ENCODE measurements at regions not wholly inside any gene's neighbourhood (a gene's known extent, or its start where the extent isn't known, plus 50 kb on each side); places are given as distances from the start of the nearest gene placed in this dataset.

GRCh38 chr12:126719912-126720705, 1546.9 kb upstream of the TMEM132C start:
- intact Hi-C loops (cut with DNase I; ENCODE audit: low total_unique reads), result no loop called here
- DNase-seq, result no peak
- 39 to 63% (median 53%) methylated on average over 5 of the region's 5 CpGs for WGBS, 5 donors
- Histone ChIP-seq H3K4me3 (no peak overlapping the region), H3K27me3 (replicated peaks in 1 of 7) (peaks cover 0 to 14% (median 1%) of the 10 kb centered on the region in 7 donors), H3K4me1 (no peaks in the 10 kb centered on the region), H3K36me3 (no peaks in the 10 kb centered on the region), H3K27ac (no peak overlapping the region), H3K9me3 (peaks cover 0 to 29% (median 12%) of the 10 kb centered on the region in 8 donors)
- TF ChIP-seq CTCF (IDR thresholded peaks at IDR 0.05 in 8 of 11, conservative IDR thresholded peaks at IDR 0.05 in 3 of 11), result no peak
- no peak for TF ChIP-seq POLR2A (IDR thresholded peaks at IDR 0.05)
- no peak for TF ChIP-seq POLR2AphosphoS5 (IDR thresholded peaks at IDR 0.05)

- no peak overlapping the region for H3K4me3 ChIP-seq
- DNase-seq, result no peak
- peak in 1 of 3 donors; percentile 23 for TF ChIP-seq POLR2AphosphoS5 (IDR thresholded peaks at IDR 0.05)
- no peak for TF ChIP-seq CTCF (IDR thresholded peaks at IDR 0.05 in 8 of 11, conservative IDR thresholded peaks at IDR 0.05 in 3 of 11)
- peaks cover 0 to 18% (median 0%) of the 10 kb centered on the region in 8 donors for H3K9me3 ChIP-seq
- no peaks in the 10 kb centered on the region for H3K36me3 ChIP-seq
- H3K27ac ChIP-seq, result no peak overlapping the region
- peaks cover 0 to 56% (median 28%) of the 10 kb centered on the region in 7 donors for H3K27me3 ChIP-seq (replicated peaks in 1 of 7)
- peaks cover 0 to 4% (median 0%) of the 10 kb centered on the region in 6 donors for H3K4me1 ChIP-seq
- intact Hi-C loops (cut with DNase I; ENCODE audit: low total_unique reads), result no loop called here
- WGBS, 5 donors, result 2 to 15% (median 9%) methylated on average over 9 to 69 of the region's 69 CpGs
Measured at GRCh38 chr12:126726481-126727217, 1540.3 kb upstream of the TMEM132C start.

- 12 to 19% (median 13%) methylated on average over 39 to 44 of the region's 44 CpGs for WGBS, 5 donors
- Histone ChIP-seq H3K27ac (no peak overlapping the region), H3K4me1 (peaks cover 0 to 4% (median 0%) of the 10 kb centered on the region in 6 donors), H3K36me3 (no peaks in the 10 kb centered on the region), H3K27me3 (replicated peaks in 1 of 7) (peaks cover 0 to 56% (median 28%) of the 10 kb centered on the region in 7 donors), H3K9me3 (peaks cover 0 to 18% (median 0%) of the 10 kb centered on the region in 8 donors), H3K4me3 (no peak overlapping the region)
- intact Hi-C loops (cut with DNase I; ENCODE audit: low total_unique reads), result no loop called here
- DNase-seq, result no peak
- TF ChIP-seq POLR2AphosphoS5 (IDR thresholded peaks at IDR 0.05), result no peak
- no peak for TF ChIP-seq CTCF (IDR thresholded peaks at IDR 0.05 in 8 of 11, conservative IDR thresholded peaks at IDR 0.05 in 3 of 11)
- TF ChIP-seq POLR2A (IDR thresholded peaks at IDR 0.05), result no peak
Measured at GRCh38 chr12:126727218-126728075, 1539.5 kb upstream of the TMEM132C start.
